Body of pancreas (tissue), 4 donors: ENCODE measurements at regions not wholly inside any gene's neighbourhood (a gene's known extent, or its start where the extent isn't known, plus 50 kb on each side); places are given as distances from the start of the nearest gene placed in this dataset.
"Not testable (repeated sequence)": the region's sequence is repeated elsewhere in the genome, so short reads cannot be mapped to it uniquely, and the experiment has no call there.

Experiments used
- ATAC-seq: fragments of 150-250 bp; one replicate; pipeline ENCODE4 v1.9.1; 2016
- DNase-seq, 4 donors: peaks; one replicate each; pipeline ENCODE4 v3.0.0-alpha.2; 2019
- H3K27ac ChIP-seq, 4 donors: fragments of 200-600 bp; sonication (generic); 1 replicate in 3 of 4; 2 replicates in 1 of 4; pipeline versions ENCODE4 v1.5.1 to v1.6.1; 2016 to 2019; ENCODE audit warnings: mild to moderate bottlenecking in 1 of 4, mixed read lengths in 1 of 4, moderate library complexity in 1 of 4
- H3K27me3 ChIP-seq, 2 donors: fragments of 200-600 bp; sonication (generic); one replicate each; pipeline ENCODE4 v1.6.0; 2016; ENCODE audit warnings: mild to moderate bottlenecking in 1 of 2
- H3K36me3 ChIP-seq, 2 donors: fragments of 200-600 bp; sonication (generic); replicated peaks in 1 of 2; 2 replicates each; pipeline ENCODE4 v1.5.1; 2016; ENCODE audit warnings: low read depth in 2 of 2; ENCODE audit not compliant: insufficient read depth in 1 of 2
- H3K4me1 ChIP-seq: fragments of 200-600 bp; sonication (generic); one replicate; pipeline ENCODE4 v1.6.0; 2016
- H3K4me3 ChIP-seq, 2 donors: fragments of 200-600 bp; sonication (generic); 1 replicate in 1 of 2; 2 replicates in 1 of 2; pipeline ENCODE4 v1.5.1; 2016 to 2019
- H3K9me3 ChIP-seq, 3 donors: fragments of 200-600 bp; sonication (generic); 1 replicate in 2 of 3; 2 replicates in 1 of 3; pipeline ENCODE4 v1.5.1; 2016
- POLR2A ChIP-seq, 3 donors: fragments of 450-650 bp; IDR thresholded peaks; one replicate each; pipeline ENCODE4 v1.6.1; 2016; ENCODE audit warnings: antibody characterized with exemption in 3 of 3, mild to moderate bottlenecking in 2 of 3
- WGBS, 2 donors: methylation state at CpG; one replicate each; pipeline ENCODE4 v1.1.5; 2017; 5-methylcytosine and 5-hydroxymethylcytosine counted together
- intact Hi-C: fragments of 100-400 bp; cut with DNase I; formaldehyde crosslinking; loops from one replicate; pipeline ENCODE4 v1.15.1; 2023
- TF ChIP-seq, protein P1 (sequence below), 7 experiments: fragments of 450-650 bp in 4 of 7; fragments of 200-600 bp in 3 of 7; sonication (generic) in 3 of 7; IDR thresholded peaks; one replicate each; pipeline ENCODE4 v1.5.1; 2016 to 2019; ENCODE audit warnings: antibody characterized with exemption in 7 of 7

DNA sequence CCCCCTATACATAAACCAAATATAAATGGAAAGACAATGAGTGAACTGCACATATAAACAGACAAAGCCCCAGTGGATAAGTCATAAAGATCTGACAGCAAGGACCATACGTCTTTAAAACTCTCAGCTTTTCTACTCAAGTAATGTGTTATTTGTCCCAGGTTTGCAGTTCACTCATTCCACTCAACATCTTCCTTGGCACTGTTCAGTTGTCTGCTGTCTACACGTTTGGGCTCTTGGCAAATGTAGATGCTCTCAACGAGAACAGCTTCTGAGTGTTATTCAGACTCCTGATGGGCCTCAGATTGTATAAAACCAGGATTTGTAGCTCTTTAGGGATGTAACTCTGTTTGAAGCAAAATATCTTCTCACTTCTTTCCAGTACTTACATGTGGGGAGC lies 198.2 kb upstream of the SEMA6A start:
- DNase-seq = no peak
- no peak overlapping the region for H3K27ac ChIP-seq
- TF ChIP-seq POLR2A (IDR thresholded peaks at IDR 0.05) = no peak
- TF ChIP-seq, protein P1, sequence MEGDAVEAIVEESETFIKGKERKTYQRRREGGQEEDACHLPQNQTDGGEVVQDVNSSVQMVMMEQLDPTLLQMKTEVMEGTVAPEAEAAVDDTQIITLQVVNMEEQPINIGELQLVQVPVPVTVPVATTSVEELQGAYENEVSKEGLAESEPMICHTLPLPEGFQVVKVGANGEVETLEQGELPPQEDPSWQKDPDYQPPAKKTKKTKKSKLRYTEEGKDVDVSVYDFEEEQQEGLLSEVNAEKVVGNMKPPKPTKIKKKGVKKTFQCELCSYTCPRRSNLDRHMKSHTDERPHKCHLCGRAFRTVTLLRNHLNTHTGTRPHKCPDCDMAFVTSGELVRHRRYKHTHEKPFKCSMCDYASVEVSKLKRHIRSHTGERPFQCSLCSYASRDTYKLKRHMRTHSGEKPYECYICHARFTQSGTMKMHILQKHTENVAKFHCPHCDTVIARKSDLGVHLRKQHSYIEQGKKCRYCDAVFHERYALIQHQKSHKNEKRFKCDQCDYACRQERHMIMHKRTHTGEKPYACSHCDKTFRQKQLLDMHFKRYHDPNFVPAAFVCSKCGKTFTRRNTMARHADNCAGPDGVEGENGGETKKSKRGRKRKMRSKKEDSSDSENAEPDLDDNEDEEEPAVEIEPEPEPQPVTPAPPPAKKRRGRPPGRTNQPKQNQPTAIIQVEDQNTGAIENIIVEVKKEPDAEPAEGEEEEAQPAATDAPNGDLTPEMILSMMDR (IDR thresholded peaks at IDR 0.05) = no peak
- 54 to 63% methylated on average over 3 of the region's 3 CpGs for WGBS, 2 donors
- intact Hi-C loops = no loop called here
- no peaks in the 10 kb centered on the region for H3K9me3 ChIP-seq
- no peak overlapping the region for H3K4me3 ChIP-seq
- H3K27me3 ChIP-seq = no peaks in the 10 kb centered on the region
- ATAC-seq = no peak
- H3K36me3 ChIP-seq = no peaks in the 10 kb centered on the region
- peaks cover 7% of the 10 kb centered on the region for H3K4me1 ChIP-seq

DNA sequence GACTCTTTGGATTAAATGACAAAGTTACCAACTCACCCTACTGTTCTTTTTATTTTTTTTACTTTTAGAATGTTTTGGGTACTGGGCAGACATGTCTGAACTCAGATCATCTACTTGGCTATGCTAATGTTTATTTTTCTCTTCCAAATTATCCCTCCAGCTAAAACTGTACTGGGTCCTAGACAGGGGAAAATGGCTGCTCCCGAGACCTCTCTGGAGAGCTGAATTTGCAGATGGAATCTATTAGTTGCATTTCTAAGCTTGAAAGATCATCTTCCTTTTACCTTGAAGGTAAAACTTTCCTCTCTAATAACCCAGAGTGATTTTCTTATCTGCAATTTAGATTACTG lies 197.5 kb upstream of the SEMA6A start:
- Histone ChIP-seq H3K4me3 (no peak overlapping the region), H3K4me1 (peaks cover 7% of the 10 kb centered on the region), H3K27ac (no peak overlapping the region), H3K27me3 (no peaks in the 10 kb centered on the region), H3K9me3 (no peaks in the 10 kb centered on the region), H3K36me3 (no peaks in the 10 kb centered on the region)
- TF ChIP-seq POLR2A (IDR thresholded peaks at IDR 0.05) = no peak
- TF ChIP-seq, protein P1 (IDR thresholded peaks at IDR 0.05) = no peak
- intact Hi-C loops = no loop called here
- no peak for ATAC-seq
- no peak for DNase-seq
- 90 to 92% methylated on average over 1 of the region's 1 CpG for WGBS, 2 donors

DNA sequence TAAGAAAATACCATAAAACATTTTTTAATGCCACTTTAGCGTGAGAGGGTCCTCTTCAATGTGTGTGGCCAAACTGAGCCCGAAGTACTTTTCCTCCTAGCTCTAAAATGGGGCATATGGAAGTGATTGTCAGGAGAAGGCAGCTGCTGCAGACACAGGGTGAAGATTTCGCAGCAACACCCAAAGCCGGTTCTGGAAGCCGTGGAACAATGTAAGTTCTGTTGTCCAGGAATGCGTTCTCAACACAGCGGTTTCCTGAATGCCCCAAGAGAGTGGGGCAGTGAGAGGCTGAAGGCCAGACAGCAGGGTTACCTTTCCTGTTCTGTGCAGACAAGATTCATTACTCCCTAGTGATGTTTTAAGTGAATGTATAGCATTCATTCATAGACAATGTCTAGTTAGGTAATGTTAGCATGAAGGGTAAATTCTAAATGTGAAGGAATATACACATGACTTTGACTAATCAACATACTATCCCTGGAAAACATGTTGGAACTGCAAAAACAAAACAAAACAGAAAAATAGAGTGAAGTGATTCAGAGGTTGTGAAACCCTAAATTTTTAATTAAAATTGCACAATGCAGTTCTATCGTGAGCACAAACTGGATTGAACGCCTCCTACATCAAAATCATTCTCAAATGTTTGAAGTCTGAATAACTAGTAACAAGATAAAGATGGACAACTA lies 197.0 kb upstream of the SEMA6A start:
- Histone ChIP-seq H3K36me3 (no peaks in the 10 kb centered on the region), H3K4me3 (no peak overlapping the region), H3K4me1 (peaks cover 7% of the 10 kb centered on the region), H3K27me3 (no peaks in the 10 kb centered on the region), H3K27ac (peak overlapping the region in 3 of 4 donors; percentile 2 to 27 (median 8)), H3K9me3 (no peaks in the 10 kb centered on the region)
- peak; percentile 89 for ATAC-seq
- no peak for TF ChIP-seq POLR2A (IDR thresholded peaks at IDR 0.05)
- TF ChIP-seq, protein P1 (IDR thresholded peaks at IDR 0.05) = no peak
- peak; percentile 13 to 29 (median 16) for DNase-seq
- intact Hi-C loops = no loop called here
- 34 to 48% methylated on average over 9 of the region's 9 CpGs for WGBS, 2 donors

DNA sequence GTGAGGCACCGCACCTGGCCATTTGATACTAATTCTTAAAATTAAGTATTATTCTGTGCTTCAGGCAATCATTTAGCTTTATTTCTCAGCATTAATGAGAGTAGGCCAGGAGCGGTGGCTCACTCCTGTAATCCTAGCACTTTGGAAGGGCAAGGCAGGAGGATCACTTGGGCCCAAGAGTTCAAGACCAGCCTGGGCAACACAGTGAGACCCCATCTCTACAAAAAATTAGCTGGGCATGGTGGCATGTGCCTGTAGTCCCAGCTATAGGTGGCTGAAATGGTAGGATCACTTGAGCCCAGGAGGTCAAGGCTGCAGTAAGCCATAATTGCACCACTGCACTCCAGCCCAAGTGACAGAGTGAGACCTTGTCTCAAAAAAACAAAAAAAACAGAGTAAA lies 195.3 kb upstream of the SEMA6A start:
- DNase-seq, H3K4me1 ChIP-seq, ATAC-seq, H3K4me3 ChIP-seq, H3K36me3 ChIP-seq, intact Hi-C loops, H3K9me3 ChIP-seq, H3K27ac ChIP-seq, H3K27me3 ChIP-seq: not testable (repeated sequence)
- 100% methylated on average over 2 of the region's 2 CpGs for WGBS, 2 donors

DNA sequence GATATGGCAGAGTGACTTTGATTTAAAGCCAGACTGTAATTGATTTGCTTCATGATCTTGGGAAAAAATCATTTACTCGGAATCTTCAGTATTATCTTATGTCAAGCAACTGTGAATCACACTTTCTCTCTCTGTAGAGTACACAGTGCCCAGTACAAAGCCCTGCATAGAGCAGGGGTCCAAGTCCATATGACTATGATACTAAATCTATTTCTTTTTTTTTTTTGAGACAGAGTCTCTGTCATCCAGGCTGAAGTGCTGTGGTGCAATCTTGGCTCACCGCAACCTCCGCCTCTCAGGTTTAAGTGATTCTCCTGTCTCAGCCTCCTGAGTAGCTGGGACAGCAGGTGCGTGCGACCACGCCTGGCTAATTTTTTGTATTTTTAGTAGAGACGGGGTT lies 194.8 kb upstream of the SEMA6A start:
- TF ChIP-seq, protein P1 (IDR thresholded peaks at IDR 0.05) = no peak
- no peak for TF ChIP-seq POLR2A (IDR thresholded peaks at IDR 0.05)
- Histone ChIP-seq H3K27ac (no peak overlapping the region), H3K4me1 (peaks cover 7% of the 10 kb centered on the region), H3K27me3 (no peaks in the 10 kb centered on the region), H3K9me3 (no peaks in the 10 kb centered on the region), H3K4me3 (no peak overlapping the region), H3K36me3 (no peaks in the 10 kb centered on the region)
- no peak for DNase-seq
- ATAC-seq = no peak
- intact Hi-C loops = no loop called here
- 83 to 86% methylated on average over 7 of the region's 7 CpGs for WGBS, 2 donors
